Keratinocyte (primary cell): ENCODE measurements at regions not wholly inside any gene's neighbourhood (a gene's known extent, or its start where the extent isn't known, plus 50 kb on each side); places are given as distances from the start of the nearest gene placed in this dataset.

Experiments used
- DNase-seq: peaks from one replicate; pipeline ENCODE4 v3.0.0-alpha.2; 2011; ENCODE audit warnings: low read depth, missing footprints, low spot score
- FAIRE-seq: peaks from 2 replicates; lab custom pipeline; 2011; peaks lifted over from hg19 to GRCh38; lab: Jason Lieb, UNC
- H2AFZ ChIP-seq: 2 replicates; pipeline ENCODE4 v1.6.0; 2012; ENCODE audit warnings: low read length, control low read depth, inconsistent platforms; ENCODE audit not compliant: control insufficient read depth
- H3K27ac ChIP-seq: 2 replicates; pipeline ENCODE4 v1.5.1; 2011; ENCODE audit warnings: low read length; ENCODE audit not compliant: control insufficient read depth, insufficient read depth
- H3K27me3 ChIP-seq: 3 replicates; pipeline ENCODE4 v1.6.0; 2011; ENCODE audit warnings: low read length; ENCODE audit not compliant: control insufficient read depth, insufficient read depth; ENCODE audit errors: extremely low read depth
- H3K36me3 ChIP-seq, 2 experiments: 2 replicates in 1 of 2; 3 replicates in 1 of 2; pipeline ENCODE4 v1.5.1; 2011; ENCODE audit warnings: low read length in 2 of 2, mild to moderate bottlenecking in 1 of 2; ENCODE audit not compliant: control insufficient read depth in 2 of 2, insufficient read depth in 2 of 2; ENCODE audit errors: extremely low read depth in 1 of 2
- H3K4me1 ChIP-seq: 3 replicates; pipeline ENCODE4 v1.5.1; 2011; ENCODE audit warnings: low read length; ENCODE audit not compliant: control insufficient read depth, insufficient read depth; ENCODE audit errors: extremely low read depth
- H3K4me2 ChIP-seq: 3 replicates; pipeline ENCODE4 v1.6.0; 2011; ENCODE audit warnings: low read depth, low read length; ENCODE audit not compliant: control insufficient read depth, insufficient read depth; ENCODE audit errors: extremely low read depth
- H3K4me3 ChIP-seq, 3 experiments: fragments of 200-600 bp in 1 of 3; sonication (generic) in 1 of 3; 2 replicates in 2 of 3; 3 replicates in 1 of 3; pipeline ENCODE4 v1.5.1; 2011 to 2016; ENCODE audit warnings: low read length in 3 of 3, mild to moderate bottlenecking in 3 of 3, control low read depth in 2 of 3, inconsistent platforms in 1 of 3, low read depth in 1 of 3, mixed read lengths in 1 of 3, mixed run types in 1 of 3, moderate library complexity in 1 of 3; ENCODE audit not compliant: control insufficient read depth in 2 of 3, insufficient read depth in 2 of 3; ENCODE audit errors: extremely low read depth in 1 of 3
- H3K79me2 ChIP-seq: 2 replicates; pipeline ENCODE4 v1.6.0; 2012; ENCODE audit warnings: low read length; ENCODE audit not compliant: control insufficient read depth, insufficient read depth
- H3K9ac ChIP-seq: 3 replicates; pipeline ENCODE4 v1.6.0; 2011; ENCODE audit warnings: low read length; ENCODE audit not compliant: control insufficient read depth, insufficient read depth; ENCODE audit errors: extremely low read depth
- H3K9me1 ChIP-seq: 3 replicates; pipeline ENCODE4 v1.6.0; 2011; ENCODE audit warnings: low read length; ENCODE audit not compliant: control insufficient read depth, insufficient read depth; ENCODE audit errors: extremely low read depth
- H3K9me3 ChIP-seq: 2 replicates; pipeline ENCODE4 v1.5.1; 2012; ENCODE audit warnings: low read depth, low read length; ENCODE audit not compliant: control insufficient read depth
- H4K20me1 ChIP-seq: 3 replicates; pipeline ENCODE4 v1.6.0; 2011; ENCODE audit warnings: low read length; ENCODE audit not compliant: control insufficient read depth, insufficient read depth; ENCODE audit errors: extremely low read depth
- EZH2 ChIP-seq: IDR thresholded peaks from one replicate; pipeline ENCODE4 v1.6.1; 2012; ENCODE audit warnings: inconsistent platforms, mild to moderate bottlenecking, low read length, moderate library complexity
- dilution Hi-C: fragments of 300-500 bp; cut with MboI; formaldehyde crosslinking; loops from one replicate; pipeline ENCODE4 v1.7.0; 2020; ENCODE audit warnings: low sequenced_read_pairs; ENCODE audit not compliant: extremely low pct_ligation_motif_present
- TF ChIP-seq, protein P1 (sequence below), 3 experiments: IDR thresholded peaks in 1 of 3; conservative IDR thresholded peaks in 1 of 3; optimal IDR thresholded peaks in 1 of 3; 2 replicates in 2 of 3; 3 replicates in 1 of 3; pipeline versions ENCODE3 to v1.5.1; 2011; ENCODE audit warnings: low read length in 3 of 3, mild to moderate bottlenecking in 3 of 3, moderate library complexity in 2 of 3, control low read depth in 1 of 3, inconsistent platforms in 1 of 3; ENCODE audit not compliant: insufficient read depth in 2 of 3; ENCODE audit errors: extremely low read depth in 1 of 3

DNA sequence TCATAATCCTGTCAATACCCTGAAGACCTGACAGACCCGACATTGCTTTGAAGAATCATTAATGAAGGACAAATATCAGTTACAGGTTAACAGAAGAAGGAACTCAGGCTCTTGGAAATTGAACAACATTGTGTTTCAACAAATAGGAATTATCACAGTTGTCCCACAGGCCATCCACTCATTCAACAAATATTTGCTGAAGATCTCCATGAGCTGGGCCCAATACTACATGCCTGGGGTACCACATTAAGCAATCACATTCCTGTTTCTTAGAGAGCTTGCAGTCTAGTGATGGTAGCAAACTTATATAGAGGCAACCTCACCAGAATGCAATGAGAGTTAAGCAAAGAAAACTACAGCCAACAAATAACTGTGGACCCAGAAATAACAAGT is 671.6 kb upstream of the ACVR2A start:
- Histone ChIP-seq H3K27me3 (no peaks in the 10 kb centered on the region), H3K4me3 (peak overlapping the region in 1 of 3 experiments; percentile 19), H4K20me1 (no peaks in the 10 kb centered on the region), H3K9me3 (no peaks in the 10 kb centered on the region), H3K4me1 (peaks cover 17% of the 10 kb centered on the region), H3K36me3 (no peaks in the 10 kb centered on the region), H3K27ac (peak overlapping the region; percentile 45), H3K79me2 (no peaks in the 10 kb centered on the region), H3K9ac (no peak overlapping the region), H2AFZ (peak overlapping the region; percentile 51), H3K9me1 (no peaks in the 10 kb centered on the region), H3K4me2 (peak overlapping the region; percentile 60)
- dilution Hi-C loops: no loop called here
- TF ChIP-seq, protein P1, sequence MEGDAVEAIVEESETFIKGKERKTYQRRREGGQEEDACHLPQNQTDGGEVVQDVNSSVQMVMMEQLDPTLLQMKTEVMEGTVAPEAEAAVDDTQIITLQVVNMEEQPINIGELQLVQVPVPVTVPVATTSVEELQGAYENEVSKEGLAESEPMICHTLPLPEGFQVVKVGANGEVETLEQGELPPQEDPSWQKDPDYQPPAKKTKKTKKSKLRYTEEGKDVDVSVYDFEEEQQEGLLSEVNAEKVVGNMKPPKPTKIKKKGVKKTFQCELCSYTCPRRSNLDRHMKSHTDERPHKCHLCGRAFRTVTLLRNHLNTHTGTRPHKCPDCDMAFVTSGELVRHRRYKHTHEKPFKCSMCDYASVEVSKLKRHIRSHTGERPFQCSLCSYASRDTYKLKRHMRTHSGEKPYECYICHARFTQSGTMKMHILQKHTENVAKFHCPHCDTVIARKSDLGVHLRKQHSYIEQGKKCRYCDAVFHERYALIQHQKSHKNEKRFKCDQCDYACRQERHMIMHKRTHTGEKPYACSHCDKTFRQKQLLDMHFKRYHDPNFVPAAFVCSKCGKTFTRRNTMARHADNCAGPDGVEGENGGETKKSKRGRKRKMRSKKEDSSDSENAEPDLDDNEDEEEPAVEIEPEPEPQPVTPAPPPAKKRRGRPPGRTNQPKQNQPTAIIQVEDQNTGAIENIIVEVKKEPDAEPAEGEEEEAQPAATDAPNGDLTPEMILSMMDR (optimal IDR thresholded peaks at IDR 0.05 in 1 of 3, IDR thresholded peaks at IDR 0.05 in 1 of 3, conservative IDR thresholded peaks at IDR 0.05 in 1 of 3; ENCODE audit: extremely low read depth in 1 of 3, insufficient read depth in 2 of 3, low read length in 3 of 3): no peak
- no peak for TF ChIP-seq EZH2
- FAIRE-seq (peak; percentile 48), DNase-seq (no peak)

DNA sequence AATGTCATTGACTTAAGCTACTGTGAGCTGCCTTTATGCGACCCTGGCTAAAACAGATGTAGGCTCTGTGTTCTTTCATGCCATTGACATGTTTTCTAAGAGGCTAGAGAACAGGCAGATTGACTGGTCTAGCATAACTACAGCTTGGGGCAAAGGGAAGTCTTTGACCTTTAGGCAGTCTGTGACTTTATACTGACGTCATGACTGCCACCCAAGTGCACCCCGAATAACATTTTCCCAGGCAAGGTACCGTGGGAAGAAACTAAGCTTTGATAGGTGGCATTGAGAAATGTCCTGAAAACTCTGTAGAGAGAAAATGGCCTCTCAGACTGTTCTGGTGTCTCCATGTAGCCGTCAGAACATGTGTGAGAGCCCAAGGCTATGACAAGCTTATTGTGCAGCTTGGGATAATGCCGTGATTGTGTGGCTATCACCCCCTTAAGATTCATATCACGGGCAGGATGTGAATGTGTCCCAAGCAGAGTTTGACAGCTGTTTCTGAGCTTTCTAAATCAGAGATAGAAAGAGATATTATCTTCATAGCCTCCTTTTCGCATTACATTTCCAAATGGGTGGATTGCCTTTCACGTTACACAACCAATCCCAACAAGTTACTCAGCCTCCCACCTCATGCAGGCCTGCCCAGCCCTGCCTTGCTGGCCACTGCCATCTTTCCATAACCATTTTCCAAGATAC is 672.2 kb upstream of the ACVR2A start:
- Histone ChIP-seq H3K9me3 (no peaks in the 10 kb centered on the region), H3K27me3 (no peaks in the 10 kb centered on the region), H3K9me1 (no peaks in the 10 kb centered on the region), H3K4me1 (peaks cover 14% of the 10 kb centered on the region), H3K79me2 (no peaks in the 10 kb centered on the region), H3K4me3 (peak overlapping the region in 1 of 3 experiments; percentile 19), H4K20me1 (no peaks in the 10 kb centered on the region), H2AFZ (peak overlapping the region; percentile 51), H3K4me2 (peak overlapping the region; percentile 60), H3K9ac (no peak overlapping the region), H3K36me3 (no peaks in the 10 kb centered on the region), H3K27ac (peak overlapping the region; percentile 45)
- FAIRE-seq (peak; percentile 46), DNase-seq (no peak)
- TF ChIP-seq, protein P1 (optimal IDR thresholded peaks at IDR 0.05 in 1 of 3, IDR thresholded peaks at IDR 0.05 in 1 of 3, conservative IDR thresholded peaks at IDR 0.05 in 1 of 3; ENCODE audit: extremely low read depth in 1 of 3, insufficient read depth in 2 of 3, low read length in 3 of 3): no peak
- no peak for TF ChIP-seq EZH2
- dilution Hi-C loops: no loop called here
